GM18507 (cell line): ENCODE measurements at regions not wholly inside any gene's neighbourhood (a gene's known extent, or its start where the extent isn't known, plus 50 kb on each side); places are given as distances from the start of the nearest gene placed in this dataset.

ENCODE experiments used
- DNase-seq: peaks from one replicate; pipeline ENCODE4 v3.0.0; 2011; ENCODE audit warnings: low read depth; ENCODE audit not compliant: insufficient read length; ENCODE audit errors: extremely low spot score
- FAIRE-seq: peaks from 2 replicates; lab custom pipeline; 2011; peaks lifted over from hg19 to GRCh38; lab: Jason Lieb, UNC

GRCh38 chr22:48089601-48090331 is 1327.3 kb downstream of the TBC1D22A start:
- DNase-seq (no peak), FAIRE-seq (no peak)

- FAIRE-seq (no peak), DNase-seq (no peak)
Measured at GRCh38 chr22:48088926-48089536, 1326.6 kb downstream of the TBC1D22A start.

- no peak for FAIRE-seq
- no peak for DNase-seq
Measured at GRCh38 chr22:48088251-48088650, 1325.8 kb downstream of the TBC1D22A start.

- no peak for FAIRE-seq
- no peak for DNase-seq
Measured at GRCh38 chr22:48085901-48086645, 1323.6 kb downstream of the TBC1D22A start.

GRCh38 chr22:48084729-48085050 is 1322.2 kb downstream of the TBC1D22A start:
- FAIRE-seq, result no peak

GRCh38 chr22:48084041-48084728 is 1321.7 kb downstream of the TBC1D22A start:
- FAIRE-seq (peak; percentile 98), DNase-seq (peak; percentile 46)

More at GRCh38 chr22:48084729-48085050, 1322.2 kb downstream of the TBC1D22A start:
- no peak for DNase-seq

- FAIRE-seq (peak; percentile 60), DNase-seq (no peak)
Measured at GRCh38 chr22:48083502-48083901, 1321.1 kb downstream of the TBC1D22A start.

GRCh38 chr22:48082284-48082683 is 1319.8 kb downstream of the TBC1D22A start:
- FAIRE-seq, result no peak
- DNase-seq, result no peak

GRCh38 chr22:48081281-48081680 is 1318.8 kb downstream of the TBC1D22A start:
- FAIRE-seq (no peak), DNase-seq (no peak)

- DNase-seq, result no peak
- no peak for FAIRE-seq
Measured at GRCh38 chr22:48080316-48081165, 1318.1 kb downstream of the TBC1D22A start.

- DNase-seq (no peak), FAIRE-seq (no peak)
Measured at GRCh38 chr22:48079505-48080290, 1317.2 kb downstream of the TBC1D22A start.

GRCh38 chr22:48078825-48079224 is 1316.4 kb downstream of the TBC1D22A start:
- FAIRE-seq (no peak), DNase-seq (no peak)

- no peak for DNase-seq
- no peak for FAIRE-seq
Measured at GRCh38 chr22:48077699-48078098, 1315.2 kb downstream of the TBC1D22A start.

GRCh38 chr22:48076008-48076407 is 1313.6 kb downstream of the TBC1D22A start:
- DNase-seq (no peak), FAIRE-seq (no peak)

- no peak for FAIRE-seq
- DNase-seq, result no peak
Measured at GRCh38 chr22:48075604-48076003, 1313.2 kb downstream of the TBC1D22A start.

- DNase-seq (no peak), FAIRE-seq (no peak)
Measured at GRCh38 chr22:48072777-48073176, 1310.3 kb downstream of the TBC1D22A start.

GRCh38 chr22:48071828-48072227 is 1309.4 kb downstream of the TBC1D22A start:
- no peak for FAIRE-seq
- no peak for DNase-seq

- DNase-seq (no peak), FAIRE-seq (no peak)
Measured at GRCh38 chr22:48071305-48071704, 1308.9 kb downstream of the TBC1D22A start.
